ENCODE measurements at regions not wholly inside any gene's neighbourhood (a gene's known extent, or its start where the extent isn't known, plus 50 kb on each side); places are given as distances from the start of the nearest gene placed in this dataset.

DNA sequence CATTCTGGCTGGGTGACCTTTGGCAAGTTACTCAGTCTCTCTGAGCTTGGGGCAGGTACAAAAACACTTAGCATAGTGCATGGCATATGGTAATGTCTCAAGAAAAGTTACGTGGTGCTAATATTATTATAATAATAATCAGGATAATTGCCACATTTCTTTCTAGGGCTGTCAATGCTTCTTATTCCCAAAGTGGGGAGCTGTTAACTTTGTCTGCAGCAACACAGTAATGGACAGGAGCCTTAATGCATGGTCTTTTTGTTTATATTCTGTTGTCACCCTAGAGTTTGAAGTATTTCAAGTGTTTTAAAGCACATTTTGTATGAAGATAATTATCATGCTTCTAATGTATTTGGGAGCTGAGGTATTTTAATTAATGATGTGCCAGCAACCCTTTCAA lies 121.8 kb downstream of the FHIP1A start:
- intact Hi-C loops (cut with micrococcal nuclease; ENCODE audit: unreplicated experiment) (no loop called here), in situ Hi-C loops (cut with HindIII; ENCODE audit: low pct_unique_long_range_greater_than_20kb, low sequenced_read_pairs) (no loop called here)
- ChIA-PET CTCF (no interaction called here), POLR2A (no interaction called here)
- TF ChIP-seq SIN3A (IDR thresholded peaks at IDR 0.05; ENCODE audit: borderline replicate concordance, insufficient read depth, low read depth, low read length) = no peak
- Histone ChIP-seq H3K4me1 (ENCODE audit: control insufficient read depth, insufficient read depth, low read length) (no peaks in the 10 kb centered on the region), H3K36me3 (ENCODE audit: control insufficient read depth, insufficient read depth, low read length) (no peaks in the 10 kb centered on the region), H3K4me3 (ENCODE audit: low read depth in 2 of 2, low read length in 2 of 2) (no peak overlapping the region), H3K27me3 (ENCODE audit: control insufficient read depth, insufficient read depth, low read length) (no peaks in the 10 kb centered on the region), H3K27ac (ENCODE audit: low read length) (no peak overlapping the region), H3K9me3 (ENCODE audit: control insufficient read depth, insufficient read depth, low read depth, low read length) (no peaks in the 10 kb centered on the region)
- DNase-seq (ENCODE audit: low read depth, low spot score) = no peak
- no TSS peak for BruUV-seq (replicated peaks)
- ATAC-seq = no peak

DNA sequence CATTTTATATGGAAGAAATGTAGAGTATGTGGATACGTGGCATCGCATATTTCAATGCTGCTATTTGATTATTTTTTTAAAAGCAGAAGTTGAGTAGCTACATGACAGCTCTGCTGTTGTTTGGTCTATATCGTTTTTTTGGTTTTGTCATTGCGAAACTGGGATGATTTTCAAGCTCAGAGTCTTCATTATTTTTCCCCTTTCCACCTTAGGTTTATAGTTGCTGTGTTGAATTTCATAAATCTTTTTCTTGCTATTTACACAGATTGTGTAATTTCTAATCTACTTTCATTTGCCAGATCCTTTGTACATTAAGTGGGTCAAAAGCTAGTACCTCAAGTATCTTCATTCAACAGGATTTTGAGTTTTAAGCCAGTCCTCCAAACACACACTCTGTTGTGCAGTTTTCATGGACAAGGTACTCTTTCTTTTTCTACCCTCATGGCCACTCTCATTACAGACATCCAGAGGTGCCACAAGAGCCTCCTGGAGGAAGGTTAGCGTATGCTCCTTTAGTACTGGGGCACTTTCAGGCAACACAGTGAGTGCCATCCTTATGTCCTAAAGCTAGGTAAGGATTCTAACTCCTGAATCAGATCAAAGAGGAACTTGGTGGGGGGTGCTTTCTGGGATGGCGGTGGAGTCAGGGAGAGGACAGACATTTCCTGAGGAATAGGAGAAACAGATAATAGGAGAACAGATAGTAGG lies 123.2 kb downstream of the FHIP1A start:
- Histone ChIP-seq H3K27ac (ENCODE audit: low read length) (no peak overlapping the region), H3K4me3 (ENCODE audit: low read depth in 2 of 2, low read length in 2 of 2) (no peak overlapping the region), H3K4me1 (ENCODE audit: control insufficient read depth, insufficient read depth, low read length) (no peaks in the 10 kb centered on the region), H3K36me3 (ENCODE audit: control insufficient read depth, insufficient read depth, low read length) (no peaks in the 10 kb centered on the region), H3K27me3 (ENCODE audit: control insufficient read depth, insufficient read depth, low read length) (no peaks in the 10 kb centered on the region), H3K9me3 (ENCODE audit: control insufficient read depth, insufficient read depth, low read depth, low read length) (no peaks in the 10 kb centered on the region)
- TF ChIP-seq, protein P1, sequence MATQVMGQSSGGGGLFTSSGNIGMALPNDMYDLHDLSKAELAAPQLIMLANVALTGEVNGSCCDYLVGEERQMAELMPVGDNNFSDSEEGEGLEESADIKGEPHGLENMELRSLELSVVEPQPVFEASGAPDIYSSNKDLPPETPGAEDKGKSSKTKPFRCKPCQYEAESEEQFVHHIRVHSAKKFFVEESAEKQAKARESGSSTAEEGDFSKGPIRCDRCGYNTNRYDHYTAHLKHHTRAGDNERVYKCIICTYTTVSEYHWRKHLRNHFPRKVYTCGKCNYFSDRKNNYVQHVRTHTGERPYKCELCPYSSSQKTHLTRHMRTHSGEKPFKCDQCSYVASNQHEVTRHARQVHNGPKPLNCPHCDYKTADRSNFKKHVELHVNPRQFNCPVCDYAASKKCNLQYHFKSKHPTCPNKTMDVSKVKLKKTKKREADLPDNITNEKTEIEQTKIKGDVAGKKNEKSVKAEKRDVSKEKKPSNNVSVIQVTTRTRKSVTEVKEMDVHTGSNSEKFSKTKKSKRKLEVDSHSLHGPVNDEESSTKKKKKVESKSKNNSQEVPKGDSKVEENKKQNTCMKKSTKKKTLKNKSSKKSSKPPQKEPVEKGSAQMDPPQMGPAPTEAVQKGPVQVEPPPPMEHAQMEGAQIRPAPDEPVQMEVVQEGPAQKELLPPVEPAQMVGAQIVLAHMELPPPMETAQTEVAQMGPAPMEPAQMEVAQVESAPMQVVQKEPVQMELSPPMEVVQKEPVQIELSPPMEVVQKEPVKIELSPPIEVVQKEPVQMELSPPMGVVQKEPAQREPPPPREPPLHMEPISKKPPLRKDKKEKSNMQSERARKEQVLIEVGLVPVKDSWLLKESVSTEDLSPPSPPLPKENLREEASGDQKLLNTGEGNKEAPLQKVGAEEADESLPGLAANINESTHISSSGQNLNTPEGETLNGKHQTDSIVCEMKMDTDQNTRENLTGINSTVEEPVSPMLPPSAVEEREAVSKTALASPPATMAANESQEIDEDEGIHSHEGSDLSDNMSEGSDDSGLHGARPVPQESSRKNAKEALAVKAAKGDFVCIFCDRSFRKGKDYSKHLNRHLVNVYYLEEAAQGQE (IDR thresholded peaks at IDR 0.05; ENCODE audit: insufficient read depth in 1 of 2, low read depth in 2 of 2, low read length in 1 of 2) = no peak
- TF ChIP-seq TCF7L2 (IDR thresholded peaks at IDR 0.05; ENCODE audit: low read depth, low read length) (no peak), POLR2AphosphoS5 (IDR thresholded peaks at IDR 0.05; ENCODE audit: low read depth, low read length) (no peak), SIN3A (IDR thresholded peaks at IDR 0.05; ENCODE audit: borderline replicate concordance, insufficient read depth, low read depth, low read length) (no peak)
- TF ChIP-seq, protein P2, sequence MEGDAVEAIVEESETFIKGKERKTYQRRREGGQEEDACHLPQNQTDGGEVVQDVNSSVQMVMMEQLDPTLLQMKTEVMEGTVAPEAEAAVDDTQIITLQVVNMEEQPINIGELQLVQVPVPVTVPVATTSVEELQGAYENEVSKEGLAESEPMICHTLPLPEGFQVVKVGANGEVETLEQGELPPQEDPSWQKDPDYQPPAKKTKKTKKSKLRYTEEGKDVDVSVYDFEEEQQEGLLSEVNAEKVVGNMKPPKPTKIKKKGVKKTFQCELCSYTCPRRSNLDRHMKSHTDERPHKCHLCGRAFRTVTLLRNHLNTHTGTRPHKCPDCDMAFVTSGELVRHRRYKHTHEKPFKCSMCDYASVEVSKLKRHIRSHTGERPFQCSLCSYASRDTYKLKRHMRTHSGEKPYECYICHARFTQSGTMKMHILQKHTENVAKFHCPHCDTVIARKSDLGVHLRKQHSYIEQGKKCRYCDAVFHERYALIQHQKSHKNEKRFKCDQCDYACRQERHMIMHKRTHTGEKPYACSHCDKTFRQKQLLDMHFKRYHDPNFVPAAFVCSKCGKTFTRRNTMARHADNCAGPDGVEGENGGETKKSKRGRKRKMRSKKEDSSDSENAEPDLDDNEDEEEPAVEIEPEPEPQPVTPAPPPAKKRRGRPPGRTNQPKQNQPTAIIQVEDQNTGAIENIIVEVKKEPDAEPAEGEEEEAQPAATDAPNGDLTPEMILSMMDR (IDR thresholded peaks at IDR 0.05) = no peak
- CTCF ChIA-PET = interaction anchor here (0.6 kb wide), 1 partner anchor 34 kb away, joined by 3 read pairs; no protein-coding TSS in a partner anchor
- intact Hi-C loops (cut with micrococcal nuclease; ENCODE audit: unreplicated experiment) = no loop called here
- DNase-seq (ENCODE audit: low read depth, low spot score) (no peak), ATAC-seq (no peak)
- in situ Hi-C loops (cut with HindIII; ENCODE audit: low pct_unique_long_range_greater_than_20kb, low sequenced_read_pairs) = no loop called here
- no TSS peak for BruUV-seq (replicated peaks)
- POLR2A ChIA-PET = no interaction called here

DNA sequence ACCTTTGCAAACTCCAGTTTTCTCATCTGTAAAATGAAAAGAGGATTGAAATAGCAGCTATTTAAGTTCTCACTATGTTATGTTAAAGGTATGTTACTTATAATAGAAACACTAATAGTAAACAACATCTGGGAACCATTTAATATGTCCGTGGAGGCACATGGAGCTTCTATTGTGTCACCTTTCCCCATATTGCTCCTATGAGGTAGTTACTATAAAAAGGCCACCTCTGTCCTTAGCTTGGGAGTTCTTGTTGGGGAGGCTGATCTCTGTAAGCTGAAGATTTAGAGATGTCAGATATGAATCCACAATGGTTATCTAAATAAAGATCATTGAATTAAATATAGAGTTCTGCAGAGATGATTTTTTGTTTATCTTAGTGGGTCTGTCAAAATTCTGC lies 125.2 kb downstream of the FHIP1A start:
- no peaks in the 10 kb centered on the region for H3K4me1 ChIP-seq (ENCODE audit: control insufficient read depth, insufficient read depth, low read length)
- ATAC-seq (no peak), DNase-seq (ENCODE audit: low read depth, low spot score) (no peak)
- TF ChIP-seq, protein P1 (IDR thresholded peaks at IDR 0.05; ENCODE audit: insufficient read depth in 1 of 2, low read depth in 2 of 2, low read length in 1 of 2) = no peak
- no peak for TF ChIP-seq POLR2AphosphoS5 (IDR thresholded peaks at IDR 0.05; ENCODE audit: low read depth, low read length)
- TF ChIP-seq, protein P2 (IDR thresholded peaks at IDR 0.05) = no peak
- TF ChIP-seq SIN3A (IDR thresholded peaks at IDR 0.05; ENCODE audit: borderline replicate concordance, insufficient read depth, low read depth, low read length) = no peak
- TF ChIP-seq TCF7L2 (IDR thresholded peaks at IDR 0.05; ENCODE audit: low read depth, low read length) = no peak
- H3K27ac ChIP-seq (ENCODE audit: low read length) = no peak overlapping the region
- no peaks in the 10 kb centered on the region for H3K27me3 ChIP-seq (ENCODE audit: control insufficient read depth, insufficient read depth, low read length)
- CTCF ChIA-PET = no interaction called here
- no peaks in the 10 kb centered on the region for H3K36me3 ChIP-seq (ENCODE audit: control insufficient read depth, insufficient read depth, low read length)
- intact Hi-C loops (cut with micrococcal nuclease; ENCODE audit: unreplicated experiment) = no loop called here
- BruUV-seq (replicated peaks) = no TSS peak
- H3K9me3 ChIP-seq (ENCODE audit: control insufficient read depth, insufficient read depth, low read depth, low read length) = no peaks in the 10 kb centered on the region
- in situ Hi-C loops (cut with HindIII; ENCODE audit: low pct_unique_long_range_greater_than_20kb, low sequenced_read_pairs) = no loop called here
- H3K4me3 ChIP-seq (ENCODE audit: low read depth in 2 of 2, low read length in 2 of 2) = no peak overlapping the region
- POLR2A ChIA-PET = no interaction called here
